B cell (primary cell): ENCODE measurements at regions not wholly inside any gene's neighbourhood (a gene's known extent, or its start where the extent isn't known, plus 50 kb on each side); places are given as distances from the start of the nearest gene placed in this dataset.

Source experiments
- ATAC-seq: fragments of 200-7000 bp; cut with Tn5 transposase; one replicate; pipeline ENCODE4 v1.10.0; 2021; ENCODE audit warnings: low read depth, mild to moderate bottlenecking, moderate number of reproducible peaks, moderate library complexity
- CTCF ChIA-PET: fragments of 350-600 bp; sonication (Branson Sonifier 250); formaldehyde crosslinking; loops from one replicate; lab custom pipeline; 2021; ENCODE audit warnings: antibody characterized with exemption, inconsistent platforms; lab: Charles Lee
- POLR2A ChIA-PET: fragments of 350-600 bp; sonication (Branson Sonifier 250); formaldehyde crosslinking; loops from one replicate; lab custom pipeline; 2021; ENCODE audit warnings: antibody characterized with exemption; lab: Charles Lee
- DNase-seq: peaks from one replicate; pipeline ENCODE4 v3.0.0; 2013
- H2AFZ ChIP-seq: 2 replicates; pipeline ENCODE4 v1.6.1; 2012; ENCODE audit warnings: mild to moderate bottlenecking, low read depth, low read length; ENCODE audit not compliant: insufficient read depth, poor library complexity, severe bottlenecking
- H3K27ac ChIP-seq, 2 donors: 1 replicate in 1 of 2; 2 replicates in 1 of 2; pipeline ENCODE4 v1.5.1; 2012 to 2013; ENCODE audit warnings: low read length in 2 of 2, mild to moderate bottlenecking in 2 of 2, moderate library complexity in 1 of 2
- H3K27me3 ChIP-seq, 4 experiments: fragments of 200-600 bp in 1 of 4; sonication (generic) in 1 of 4; replicated peaks in 1 of 4; 1 replicate in 2 of 4; 2 replicates in 2 of 4; pipeline versions ENCODE4 v1.6.1 to v1.7.0; 2013 to 2016; ENCODE audit warnings: low read length in 3 of 4, mild to moderate bottlenecking in 2 of 4, mixed read lengths in 1 of 4, moderate library complexity in 1 of 4; ENCODE audit not compliant: insufficient read depth in 4 of 4, control insufficient read depth in 3 of 4; ENCODE audit errors: control extremely low read depth in 1 of 4
- H3K36me3 ChIP-seq, 2 experiments: replicated peaks in 1 of 2; 1 replicate in 1 of 2; 2 replicates in 1 of 2; pipeline versions ENCODE4 v1.6.1 to v1.7.1; 2013; ENCODE audit warnings: low read length in 1 of 2; ENCODE audit not compliant: insufficient read depth in 2 of 2, control insufficient read depth in 1 of 2; ENCODE audit errors: control extremely low read depth in 1 of 2, extremely low read depth in 1 of 2
- H3K4me1 ChIP-seq, 2 donors: fragments of 200-600 bp in 1 of 2; sonication (generic) in 1 of 2; 1 replicate in 1 of 2; 2 replicates in 1 of 2; pipeline versions ENCODE4 v1.5.1 to v1.6.1; 2013 to 2017; ENCODE audit warnings: low read length in 2 of 2; ENCODE audit not compliant: control insufficient read depth in 2 of 2, insufficient read depth in 2 of 2
- H3K4me2 ChIP-seq: replicated peaks from 2 replicates; pipeline ENCODE3; 2012; ENCODE audit warnings: mild to moderate bottlenecking, low read depth, low read length; ENCODE audit not compliant: poor library complexity, severe bottlenecking
- H3K4me3 ChIP-seq, 5 experiments: fragments of 200-600 bp in 1 of 5; sonication (generic) in 1 of 5; 1 replicate in 3 of 5; 2 replicates in 2 of 5; pipeline versions ENCODE4 v1.5.1 to v1.7.0; 2011 to 2016; ENCODE audit warnings: low read length in 4 of 5, mild to moderate bottlenecking in 4 of 5, low read depth in 2 of 5, control low read depth in 1 of 5, moderate library complexity in 1 of 5; ENCODE audit not compliant: insufficient read depth in 1 of 5; ENCODE audit errors: control extremely low read depth in 1 of 5, extremely low read depth in 1 of 5
- H3K79me2 ChIP-seq: fragments of 200-600 bp; sonication (generic); one replicate; pipeline ENCODE4 v1.6.0; 2016; ENCODE audit warnings: low read length; ENCODE audit not compliant: control insufficient read depth, insufficient read depth
- H3K9ac ChIP-seq: fragments of 200-600 bp; sonication (generic); 2 replicates; pipeline ENCODE4 v1.6.1; 2017; ENCODE audit warnings: mild to moderate bottlenecking, low read length, moderate library complexity
- H3K9me3 ChIP-seq, 3 donors: one replicate each; pipeline versions ENCODE4 v1.6.1 to v1.7.1; 2013; ENCODE audit warnings: low read length in 2 of 3; ENCODE audit not compliant: control insufficient read depth in 2 of 3, insufficient read depth in 1 of 3; ENCODE audit errors: control extremely low read depth in 1 of 3
- H4K20me1 ChIP-seq: 2 replicates; pipeline ENCODE4 v1.6.0; 2012; ENCODE audit warnings: mild to moderate bottlenecking, low read length; ENCODE audit not compliant: insufficient read depth, control insufficient read depth, poor library complexity, severe bottlenecking
- H3K27ac Mint-ChIP-seq: one replicate; pipeline ENCODE4 v1.8.0; 2021; ENCODE audit warnings: mixed read lengths
- H3K27me3 Mint-ChIP-seq: one replicate; pipeline ENCODE4 v1.8.0; 2021; ENCODE audit warnings: mixed read lengths
- H3K4me1 Mint-ChIP-seq: one replicate; pipeline ENCODE4 v1.8.0; 2021; ENCODE audit warnings: mixed read lengths
- H3K4me3 Mint-ChIP-seq: one replicate; pipeline ENCODE4 v1.8.0; 2021; ENCODE audit warnings: mixed read lengths
- H3K9me3 Mint-ChIP-seq: one replicate; pipeline ENCODE4 v1.8.0; 2022; ENCODE audit warnings: mixed read lengths; ENCODE audit not compliant: insufficient read depth
- CTCF ChIP-seq: fragments of 200-600 bp; IDR thresholded peaks from one replicate; pipeline ENCODE4 v1.8.0; 2022; ENCODE audit warnings: antibody characterized with exemption, mild to moderate bottlenecking
- EZH2 ChIP-seq: IDR thresholded peaks from 2 replicates; pipeline ENCODE4 v1.6.1; 2012; ENCODE audit warnings: borderline replicate concordance, low read depth, mild to moderate bottlenecking, moderate library complexity, low read length; ENCODE audit not compliant: insufficient read depth, poor library complexity, severe bottlenecking
- WGBS: methylation state at CpG from one replicate; pipeline ENCODE4 v1.1.5; 2013; ENCODE audit warnings: missing lambda C conversion rate; ENCODE audit not compliant: insufficient coverage; 5-methylcytosine and 5-hydroxymethylcytosine counted together
- intact Hi-C: fragments of 100-400 bp; cut with micrococcal nuclease; formaldehyde crosslinking; loops from one replicate; pipeline ENCODE4 v1.10.0; 2022

- POLR2A ChIA-PET, result no interaction called here
- Histone ChIP-seq H3K9me3 (peaks cover 0 to 4% (median 0%) of the 10 kb centered on the region in 3 donors), H3K27ac (no peak overlapping the region), H3K4me3 (no peak overlapping the region), H2AFZ (no peak overlapping the region), H3K4me2 (no peak overlapping the region), H3K27me3 (no peaks in the 10 kb centered on the region), H3K4me1 (no peaks in the 10 kb centered on the region), H3K36me3 (no peaks in the 10 kb centered on the region), H4K20me1 (no peaks in the 10 kb centered on the region), H3K79me2 (no peaks in the 10 kb centered on the region), H3K9ac (no peak overlapping the region)
- no CpG with 5 or more reads among the region's 1 CpG for WGBS
- Mint-ChIP-seq H3K27me3 (no peaks in the 10 kb centered on the region), H3K9me3 (peaks cover 2% of the 10 kb centered on the region), H3K27ac (no peak overlapping the region), H3K4me3 (no peak overlapping the region), H3K4me1 (no peaks in the 10 kb centered on the region)
- DNase-seq (no peak), ATAC-seq (no peak)
- intact Hi-C loops, result no loop called here
- no peak for TF ChIP-seq EZH2
- TF ChIP-seq CTCF, result no peak
- CTCF ChIA-PET, result no interaction called here
Measured at GRCh38 chr5:128631771-128632170, 93.7 kb upstream of the FBN2 start.

- no peaks in the 10 kb centered on the region for H3K4me1 Mint-ChIP-seq
- H3K36me3 ChIP-seq, result no peaks in the 10 kb centered on the region
- WGBS, result 56% methylated on average over 3 of the region's 6 CpGs
- H3K27ac ChIP-seq, result no peak overlapping the region
- CTCF ChIA-PET, result no interaction called here
- H3K9me3 ChIP-seq, result peaks cover 0 to 4% (median 0%) of the 10 kb centered on the region in 3 donors
- ATAC-seq (no peak), DNase-seq (no peak)
- no peaks in the 10 kb centered on the region for H3K4me1 ChIP-seq
- no peak overlapping the region for H3K9ac ChIP-seq
- peaks cover 2% of the 10 kb centered on the region for H3K9me3 Mint-ChIP-seq
- no peaks in the 10 kb centered on the region for H4K20me1 ChIP-seq
- no peak overlapping the region for H3K4me2 ChIP-seq
- intact Hi-C loops, result no loop called here
- no peak overlapping the region for H3K27ac Mint-ChIP-seq
- H3K4me3 Mint-ChIP-seq, result no peak overlapping the region
- H3K27me3 ChIP-seq, result no peaks in the 10 kb centered on the region
- H3K4me3 ChIP-seq, result no peak overlapping the region
- TF ChIP-seq CTCF, result no peak
- TF ChIP-seq EZH2, result no peak
- H3K79me2 ChIP-seq, result no peaks in the 10 kb centered on the region
- no peak overlapping the region for H2AFZ ChIP-seq
- POLR2A ChIA-PET, result no interaction called here
- H3K27me3 Mint-ChIP-seq, result no peaks in the 10 kb centered on the region
Measured at GRCh38 chr5:128632264-128632663, 94.2 kb upstream of the FBN2 start.
